Nephron progenitor cell (in vitro differentiated cells): ENCODE measurements at regions not wholly inside any gene's neighbourhood (a gene's known extent, or its start where the extent isn't known, plus 50 kb on each side); places are given as distances from the start of the nearest gene placed in this dataset.

ENCODE experiments used
- DNase-seq: peaks from one replicate; pipeline ENCODE4 v3.0.0; 2021
- H3K27ac Mint-ChIP-seq: 2 replicates; pipeline ENCODE4 v1.8.0; 2021; ENCODE audit warnings: mild to moderate bottlenecking, moderate library complexity, mixed read lengths
- H3K27me3 Mint-ChIP-seq: 2 replicates; pipeline ENCODE4 v1.8.0; 2021; ENCODE audit warnings: mild to moderate bottlenecking, low read depth, mixed read lengths; ENCODE audit not compliant: poor library complexity
- H3K36me3 Mint-ChIP-seq: 2 replicates; pipeline ENCODE4 v1.8.0; 2021; ENCODE audit warnings: low read depth, mixed read lengths
- H3K4me1 Mint-ChIP-seq: 2 replicates; pipeline ENCODE4 v1.8.0; 2021; ENCODE audit warnings: mixed read lengths
- H3K4me3 Mint-ChIP-seq: 2 replicates; pipeline ENCODE4 v1.8.0; 2021; ENCODE audit warnings: mild to moderate bottlenecking, moderate library complexity, mixed read lengths
- H3K9me3 Mint-ChIP-seq: 2 replicates; pipeline ENCODE4 v1.8.0; 2021; ENCODE audit warnings: mild to moderate bottlenecking, moderate library complexity, mixed read lengths
- CTCF ChIP-seq: fragments of 200-600 bp; sonication (generic); IDR thresholded peaks from 2 replicates; pipeline ENCODE4 v1.5.0; 2021; ENCODE audit warnings: antibody characterized with exemption

GRCh38 chr13:42722883-42723539 lies 58.4 kb upstream of the FAM216B start:
- H3K27me3 Mint-ChIP-seq, result no peaks in the 10 kb centered on the region
- H3K4me3 Mint-ChIP-seq, result no peak overlapping the region
- TF ChIP-seq CTCF, result no peak
- no peaks in the 10 kb centered on the region for H3K4me1 Mint-ChIP-seq
- no peak overlapping the region for H3K27ac Mint-ChIP-seq
- DNase-seq, result no peak
- peaks cover 37% of the 10 kb centered on the region for H3K9me3 Mint-ChIP-seq
- peaks cover 6% of the 10 kb centered on the region for H3K36me3 Mint-ChIP-seq

DNA sequence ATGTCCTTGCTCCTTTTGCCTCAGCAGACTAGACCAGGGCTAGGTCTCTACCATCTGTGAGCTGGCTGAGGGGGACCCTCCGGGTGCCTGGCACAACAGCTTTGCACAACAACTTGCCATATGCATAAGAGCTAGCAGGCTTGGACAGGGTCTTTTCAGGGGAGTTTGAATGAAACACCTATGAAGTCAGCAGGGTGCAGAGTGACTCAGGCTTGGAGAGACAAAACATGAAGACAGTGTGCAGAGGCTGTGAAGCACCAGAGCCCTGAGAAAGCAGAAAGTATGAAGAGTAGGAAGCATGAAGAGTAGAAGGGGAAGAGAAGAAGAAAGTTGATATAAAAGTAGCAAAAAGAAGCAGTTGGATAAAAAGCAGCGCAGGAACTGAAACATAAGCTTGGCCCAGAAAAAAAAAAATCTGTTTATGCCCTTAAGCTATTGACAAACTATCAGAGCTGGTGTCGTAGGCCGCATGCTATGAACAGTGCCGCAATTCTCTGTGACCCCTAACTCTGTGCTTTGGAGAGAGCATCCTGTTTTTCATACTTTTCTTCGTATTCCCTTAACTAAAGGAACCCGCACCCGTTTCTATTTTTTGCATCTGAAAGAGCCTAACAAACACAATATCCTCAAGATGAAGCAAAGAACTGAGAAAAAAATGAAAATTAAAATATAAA lies 52.7 kb upstream of the FAM216B start:
- no peaks in the 10 kb centered on the region for H3K4me1 Mint-ChIP-seq
- no peak overlapping the region for H3K27ac Mint-ChIP-seq
- H3K4me3 Mint-ChIP-seq, result no peak overlapping the region
- TF ChIP-seq CTCF, result no peak
- no peak for DNase-seq
- no peaks in the 10 kb centered on the region for H3K27me3 Mint-ChIP-seq
- H3K9me3 Mint-ChIP-seq, result peaks cover 22% of the 10 kb centered on the region
- H3K36me3 Mint-ChIP-seq, result peaks cover 6% of the 10 kb centered on the region

DNA sequence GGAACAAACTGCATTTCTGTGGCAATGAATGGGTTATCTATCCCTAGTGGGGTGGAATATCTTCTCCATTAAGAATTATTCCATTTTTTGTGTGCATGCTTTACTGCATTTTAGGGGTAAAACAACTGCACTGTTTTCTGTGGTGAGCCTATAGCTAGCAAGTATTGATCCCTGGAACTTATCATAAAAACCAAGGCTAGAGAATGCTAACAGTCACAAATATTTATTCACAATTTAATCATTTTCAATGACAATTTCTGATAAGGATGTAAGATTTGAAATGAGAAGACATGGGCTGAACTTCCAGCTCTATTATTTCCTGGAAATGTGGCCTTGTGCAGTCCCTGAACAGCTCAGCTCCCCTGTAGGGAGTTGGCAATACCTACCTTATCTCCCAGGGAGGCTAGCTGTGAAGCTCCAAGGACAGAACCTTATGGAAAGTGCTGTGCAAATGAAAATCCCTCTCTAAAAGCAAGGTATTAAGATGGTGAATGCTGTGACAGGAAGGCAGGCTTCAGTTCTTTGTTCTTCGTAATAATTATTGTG lies 51.5 kb upstream of the FAM216B start:
- no peak overlapping the region for H3K27ac Mint-ChIP-seq
- peaks cover 15% of the 10 kb centered on the region for H3K9me3 Mint-ChIP-seq
- H3K27me3 Mint-ChIP-seq, result peaks cover 5% of the 10 kb centered on the region
- peaks cover 6% of the 10 kb centered on the region for H3K36me3 Mint-ChIP-seq
- no peak for DNase-seq
- no peaks in the 10 kb centered on the region for H3K4me1 Mint-ChIP-seq
- TF ChIP-seq CTCF, result no peak
- H3K4me3 Mint-ChIP-seq, result no peak overlapping the region
